HG03039 (cell line): ENCODE measurements at regions not wholly inside any gene's neighbourhood (a gene's known extent, or its start where the extent isn't known, plus 50 kb on each side); places are given as distances from the start of the nearest gene placed in this dataset.

Experiments
- ATAC-seq: cut with Tn5 transposase; IDR thresholded peaks from one replicate; pipeline ENCODE4 v1.9.1; 2021; ENCODE audit warnings: mild to moderate bottlenecking, moderate library complexity; ENCODE audit not compliant: unreplicated experiment

DNA sequence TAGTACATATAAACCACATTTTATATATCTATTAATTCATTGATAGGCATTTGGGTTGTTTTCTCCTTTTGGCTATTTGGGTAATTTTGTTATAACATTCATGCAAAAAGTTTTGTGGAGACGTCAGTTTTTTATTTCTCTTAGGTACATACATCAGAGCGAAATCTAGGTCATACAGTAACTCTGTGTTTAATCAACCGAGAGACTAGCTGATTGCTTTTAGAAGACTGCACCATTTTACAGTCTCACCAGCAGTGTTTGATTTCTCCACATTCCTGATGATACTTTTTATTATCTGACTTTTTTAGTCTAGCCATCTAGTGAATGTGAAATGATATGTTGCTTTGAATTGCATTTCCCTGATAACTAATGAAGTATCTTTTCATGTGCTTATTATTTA lies 1019.3 kb downstream of the NSUN3 start:
- no peak for ATAC-seq

DNA sequence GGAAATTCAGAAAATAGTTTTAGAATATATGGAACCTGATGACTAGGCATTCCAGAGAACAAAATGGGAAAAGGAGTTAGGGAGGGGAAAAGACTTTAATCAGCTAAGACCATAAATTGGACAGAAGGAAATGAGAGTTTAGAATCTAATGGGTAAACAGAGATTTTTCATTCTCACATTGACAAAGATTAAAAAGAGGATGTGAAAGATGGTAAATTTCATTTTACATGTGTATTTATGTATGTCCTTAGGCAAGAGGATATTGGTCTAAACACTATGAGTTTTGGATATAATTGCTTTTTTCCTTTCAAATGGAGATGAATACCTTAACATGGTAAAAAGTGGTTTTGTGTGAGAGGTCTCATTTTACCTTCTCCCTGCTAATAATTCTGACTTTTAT lies 1021.9 kb downstream of the NSUN3 start:
- ATAC-seq, result no peak

DNA sequence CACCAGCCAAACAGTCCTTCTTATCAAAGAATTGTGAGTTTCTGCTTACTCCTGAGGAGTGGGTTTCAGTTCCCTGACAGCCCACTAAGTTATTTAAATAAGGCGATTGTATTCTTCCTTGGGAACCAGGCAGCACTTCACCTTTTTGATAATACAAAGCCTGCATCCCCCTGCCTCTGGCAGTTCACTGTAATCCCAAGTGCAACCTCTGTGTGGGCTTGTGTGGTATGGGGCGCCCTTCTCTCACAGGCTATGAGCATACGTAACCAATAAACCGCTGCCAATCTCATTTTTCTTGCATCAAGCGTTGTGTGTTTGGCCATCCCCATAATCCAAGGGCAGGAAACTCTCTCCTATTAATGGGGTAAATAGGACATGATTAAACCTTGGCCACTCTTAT lies 1025.6 kb downstream of the NSUN3 start:
- no peak for ATAC-seq

DNA sequence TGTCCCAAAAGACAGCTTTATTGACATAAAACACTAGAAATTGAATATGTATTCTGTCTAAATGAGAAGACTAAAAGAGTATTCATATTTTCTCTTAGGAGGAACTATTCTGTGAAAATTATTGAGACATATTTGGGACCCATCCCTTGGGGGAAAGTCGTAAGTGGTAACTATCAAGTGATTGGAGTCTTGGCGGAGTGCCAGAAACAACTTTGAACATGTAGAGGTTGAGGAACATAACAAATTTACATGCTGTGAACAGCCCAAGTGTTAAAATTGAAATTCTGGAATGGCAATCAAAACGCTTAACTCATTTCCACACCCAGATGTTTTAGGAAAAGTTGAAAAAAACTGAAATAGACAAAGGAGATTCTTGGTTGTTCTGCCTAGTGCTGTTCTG lies 1034.6 kb downstream of the NSUN3 start:
- no peak for ATAC-seq

DNA sequence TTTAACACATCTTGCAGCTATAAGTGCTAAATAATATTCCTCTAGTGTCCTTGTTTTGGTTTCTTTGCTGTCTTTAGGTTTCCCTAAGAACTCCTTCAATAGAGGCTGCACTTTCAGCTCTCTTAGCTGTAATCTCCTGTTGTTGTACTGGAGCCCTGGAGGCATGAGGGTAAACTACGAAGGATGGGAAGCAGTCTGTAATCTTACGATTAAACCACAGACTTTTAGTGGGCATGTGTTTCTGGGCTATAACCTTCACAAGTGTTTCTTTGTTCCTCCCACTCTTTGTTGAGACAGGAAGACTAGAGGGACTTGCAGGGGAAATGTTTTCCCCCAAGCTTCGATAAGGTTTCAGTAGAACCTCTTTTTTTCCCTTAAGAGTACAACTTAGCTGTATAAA lies 1058.1 kb downstream of the NSUN3 start:
- no peak for ATAC-seq

DNA sequence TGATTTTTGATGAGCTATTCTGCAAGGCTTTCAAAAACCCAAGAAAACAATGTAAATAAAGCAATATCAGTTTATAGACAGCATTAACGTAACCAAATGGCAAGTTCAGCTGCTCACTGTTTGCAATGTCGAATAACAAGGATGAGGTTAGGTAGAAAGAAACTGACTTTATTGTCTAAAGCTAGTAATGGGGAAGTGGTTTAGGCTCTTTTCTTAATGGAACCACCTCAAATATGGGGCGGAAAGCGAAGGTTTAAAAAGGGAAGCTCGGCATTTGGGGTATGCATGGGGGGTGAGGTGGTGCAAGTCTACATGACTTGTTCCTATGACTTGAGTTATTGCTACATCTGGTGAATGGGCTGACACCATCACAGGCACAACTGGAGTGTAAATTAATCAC lies 1060.2 kb downstream of the NSUN3 start:
- no peak for ATAC-seq

DNA sequence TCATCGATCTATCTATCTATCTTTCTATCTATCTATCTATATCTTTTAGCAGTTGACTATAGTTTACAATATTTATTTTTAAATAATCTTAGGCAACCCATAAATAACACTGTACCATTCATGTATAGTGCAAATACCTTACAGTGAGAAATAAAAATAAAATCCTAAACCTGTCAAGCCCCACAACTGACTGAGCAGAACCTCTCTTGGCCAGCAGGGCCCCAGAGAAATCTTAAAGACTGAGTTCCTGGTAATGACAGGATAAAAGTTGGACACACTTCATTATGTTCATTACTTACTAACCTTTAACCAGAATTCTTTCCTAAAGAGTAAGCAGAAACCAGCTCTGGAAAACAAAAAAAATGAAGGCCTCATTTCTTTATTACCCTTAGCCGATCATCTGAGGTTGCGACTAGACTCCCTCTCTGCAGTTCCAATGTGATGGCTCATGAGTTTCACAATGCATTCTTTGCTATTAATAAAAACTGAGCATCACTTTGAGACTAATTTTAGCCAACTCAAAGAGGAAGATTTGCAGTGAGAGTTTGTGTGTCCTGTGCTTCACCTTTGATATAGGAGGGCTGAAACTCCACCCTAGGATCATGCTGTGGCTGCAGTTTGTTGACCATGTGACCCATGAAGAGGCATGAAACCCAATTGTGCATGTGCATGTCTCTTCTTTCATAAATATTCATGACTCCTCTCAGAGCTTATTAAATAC lies 1072.0 kb downstream of the NSUN3 start:
- no peak for ATAC-seq

DNA sequence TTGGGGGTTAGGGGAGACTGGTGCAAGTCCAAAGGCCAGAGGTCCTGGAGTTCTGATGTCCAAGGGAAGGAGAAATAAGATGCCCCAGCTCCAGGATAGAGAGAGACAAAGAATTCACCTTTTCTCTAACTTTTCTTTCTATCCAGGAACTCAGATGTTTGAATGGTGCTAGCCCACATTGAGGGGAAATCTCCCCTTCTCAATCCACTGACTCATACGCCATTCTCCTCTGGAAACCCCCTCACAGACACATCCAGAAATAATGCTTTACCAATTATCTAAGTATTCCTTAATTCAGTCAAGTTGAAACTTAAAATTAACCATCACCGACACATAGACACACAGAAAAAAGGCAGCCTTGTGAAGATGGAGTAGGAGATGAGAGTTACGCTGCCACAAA lies 1085.2 kb downstream of the NSUN3 start:
- ATAC-seq, result no peak

DNA sequence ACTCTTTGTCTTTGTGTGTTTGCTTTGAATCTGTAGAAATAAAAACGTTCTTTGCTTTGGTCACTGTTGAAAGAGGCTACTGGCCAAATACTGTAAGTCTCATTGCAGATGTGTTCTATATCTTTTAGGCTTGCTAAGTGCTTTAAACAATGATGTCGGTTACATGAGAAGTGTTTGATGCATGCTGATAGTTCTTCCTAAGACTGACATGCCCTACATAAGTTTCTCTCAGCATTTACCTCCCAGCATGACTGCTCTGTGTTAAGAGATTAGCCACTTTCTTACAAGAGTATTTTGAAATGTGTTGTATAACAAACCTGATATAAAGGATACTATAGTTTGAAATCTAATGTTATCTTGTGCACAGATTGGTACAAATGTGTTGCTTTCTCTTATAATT lies 1088.7 kb downstream of the NSUN3 start:
- ATAC-seq, result no peak

DNA sequence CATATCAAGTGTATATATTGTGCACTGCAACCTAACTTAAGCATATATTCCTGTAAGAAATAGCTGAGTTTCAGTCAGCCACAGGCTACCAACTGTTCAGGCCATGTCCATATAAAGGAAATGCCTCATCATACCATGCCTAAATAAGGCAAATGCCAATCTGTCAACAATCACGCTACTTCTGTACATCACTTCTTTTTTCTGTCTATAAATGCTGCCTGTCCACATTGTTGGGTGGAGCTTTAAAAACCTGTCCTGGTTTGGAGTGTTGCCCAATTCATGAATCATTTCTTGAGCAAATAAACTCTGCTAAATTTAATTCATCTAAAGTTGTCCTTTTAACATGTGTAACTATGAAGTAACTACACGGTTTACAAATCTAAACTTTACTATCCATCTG lies 1091.9 kb downstream of the NSUN3 start:
- no peak for ATAC-seq

DNA sequence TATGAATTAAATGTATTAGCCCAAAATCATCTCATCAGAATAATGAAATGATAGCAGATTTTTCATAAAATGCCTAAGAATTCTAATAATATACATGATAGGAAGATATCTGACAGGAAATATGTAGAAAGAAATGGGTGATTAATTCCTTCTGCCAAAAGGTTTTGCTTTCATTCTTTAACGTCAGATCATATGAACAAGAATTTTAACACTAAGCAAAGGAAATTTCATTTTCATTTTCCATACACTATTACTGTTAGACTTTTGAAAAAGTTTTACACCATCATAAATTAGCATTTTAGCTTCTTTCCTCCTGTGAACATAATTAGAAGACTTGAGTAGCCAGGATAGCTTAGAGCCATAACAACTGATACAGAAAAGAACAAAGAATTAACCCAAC lies 1099.9 kb downstream of the NSUN3 start:
- ATAC-seq, result no peak

DNA sequence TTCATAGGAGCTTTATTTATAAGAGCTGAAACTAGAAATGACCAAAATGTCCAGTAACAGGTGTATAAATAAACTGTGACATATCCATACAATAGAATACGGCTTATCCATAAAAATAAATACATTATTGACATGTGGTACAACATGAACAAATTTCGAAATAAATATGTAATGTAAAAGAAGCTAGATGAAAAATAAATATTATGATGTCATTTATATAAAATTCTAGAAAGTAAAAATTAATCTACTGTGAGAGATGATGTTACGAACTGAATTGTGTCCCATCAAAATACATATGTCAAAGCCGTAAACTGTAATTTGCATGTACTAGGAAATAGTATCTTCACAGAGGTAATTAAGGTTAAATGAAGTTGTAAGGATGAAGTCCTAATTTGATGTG lies 1104.9 kb downstream of the NSUN3 start:
- ATAC-seq, result no peak

DNA sequence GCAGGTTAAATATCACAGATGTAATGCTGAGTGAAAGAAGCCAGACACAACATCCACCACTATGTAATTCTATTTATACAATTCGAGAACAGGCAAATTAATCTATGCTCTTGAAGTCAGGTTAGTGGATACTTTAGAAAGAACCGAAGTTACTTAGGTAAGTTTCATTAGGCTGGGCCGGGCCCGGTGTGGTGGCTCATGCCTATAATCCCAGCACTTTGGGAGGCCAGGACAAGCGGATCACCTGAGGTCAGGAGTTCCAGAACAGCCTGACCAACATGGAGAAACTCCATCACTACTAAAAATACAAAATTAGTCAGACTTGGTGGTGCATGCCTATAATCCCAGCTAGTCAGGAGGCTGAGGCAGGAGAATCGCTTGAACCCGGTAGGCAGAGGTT lies 1105.7 kb downstream of the NSUN3 start:
- no peak for ATAC-seq

DNA sequence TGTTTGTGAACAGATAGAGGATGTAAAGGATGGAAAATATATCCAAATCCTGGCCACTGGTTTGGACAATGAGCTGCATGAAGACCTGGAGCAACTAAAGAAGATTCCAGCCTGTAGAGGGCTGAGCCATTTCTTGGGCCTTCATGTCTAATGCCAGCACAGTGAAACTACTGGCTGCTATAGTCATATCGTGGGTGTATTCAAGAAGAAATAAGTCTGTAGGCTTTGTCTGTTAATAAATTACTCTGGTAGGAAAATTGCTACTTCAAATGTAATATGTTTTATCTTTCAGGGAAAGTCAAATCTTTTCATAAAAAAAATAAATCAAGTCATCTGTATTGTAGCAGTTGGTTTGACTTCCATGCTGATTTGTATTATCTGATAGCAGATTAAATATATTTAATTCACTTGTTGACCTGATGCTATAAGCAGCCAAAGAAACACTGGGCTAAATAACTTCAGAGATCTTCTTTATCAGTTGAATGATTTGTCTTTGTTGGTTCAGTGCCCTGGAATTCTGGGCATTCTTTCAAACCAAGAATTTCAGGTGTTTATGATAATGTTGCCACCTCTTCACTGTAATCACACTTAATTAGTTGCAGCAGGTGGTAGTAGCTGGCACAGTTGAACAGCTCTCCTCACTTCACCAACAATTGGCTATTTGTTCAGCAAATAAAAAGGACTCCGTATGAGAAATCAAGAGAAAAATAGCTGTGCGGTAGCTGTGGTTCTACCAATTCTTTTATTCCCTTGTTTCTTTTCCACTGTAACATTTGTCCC lies 1109.5 kb downstream of the NSUN3 start:
- no peak for ATAC-seq

DNA sequence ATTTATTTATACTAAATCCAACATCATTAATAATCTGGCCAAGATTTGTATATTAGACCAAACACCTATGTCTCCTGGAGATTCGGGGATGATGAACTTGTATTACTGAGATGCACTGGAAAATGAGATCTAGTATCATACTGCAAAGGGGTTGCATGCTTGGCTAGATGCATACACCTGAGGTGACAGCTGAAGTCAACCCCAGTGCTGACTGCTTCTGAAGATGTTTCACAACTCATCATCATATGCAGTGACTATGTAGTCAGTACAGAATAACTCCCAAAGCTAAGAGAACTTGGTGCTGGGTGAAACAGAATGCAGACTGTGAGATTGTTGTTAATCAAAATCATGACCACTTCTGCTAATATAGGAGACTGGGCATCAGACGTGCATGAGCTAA lies 1114.2 kb downstream of the NSUN3 start:
- no peak for ATAC-seq

DNA sequence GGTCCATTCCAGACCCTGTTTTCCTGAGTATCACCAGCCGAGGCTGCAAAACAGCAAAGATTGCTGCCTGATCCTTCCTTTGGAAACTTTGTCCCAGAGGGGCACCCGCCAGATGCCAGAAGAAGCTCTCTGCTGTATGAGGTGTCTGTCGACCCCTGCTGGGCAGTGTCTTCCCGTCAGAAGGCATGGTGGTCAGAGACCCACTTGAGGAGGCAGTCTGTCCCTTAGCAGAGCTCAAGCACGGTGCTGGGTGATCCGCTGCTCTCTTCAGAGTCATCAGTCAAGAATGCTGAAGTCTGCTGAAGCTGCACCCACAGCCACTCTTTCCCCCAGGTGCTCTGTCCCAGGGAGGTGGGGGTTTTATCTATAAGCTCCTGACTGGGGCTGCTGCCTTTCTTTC lies 1121.2 kb downstream of the NSUN3 start:
- ATAC-seq, result no peak

DNA sequence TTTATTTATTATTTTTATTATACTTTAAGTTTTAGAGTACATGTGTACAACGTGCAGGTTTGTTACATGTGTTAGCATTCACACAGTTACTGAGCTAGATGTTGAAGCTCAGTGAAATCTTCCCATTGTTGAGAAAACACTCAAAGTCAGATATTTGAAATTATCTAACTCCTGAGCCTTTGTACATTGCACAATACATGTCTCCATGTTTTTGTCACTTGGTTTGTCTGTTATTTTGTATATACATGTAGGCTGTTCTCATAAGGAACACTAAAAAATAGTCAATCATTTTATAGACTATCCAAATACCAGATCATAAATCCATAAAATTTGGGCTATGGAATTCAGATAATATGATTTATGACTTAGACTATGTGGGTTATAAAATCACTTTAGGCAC lies 1126.5 kb downstream of the NSUN3 start:
- ATAC-seq, result no peak

DNA sequence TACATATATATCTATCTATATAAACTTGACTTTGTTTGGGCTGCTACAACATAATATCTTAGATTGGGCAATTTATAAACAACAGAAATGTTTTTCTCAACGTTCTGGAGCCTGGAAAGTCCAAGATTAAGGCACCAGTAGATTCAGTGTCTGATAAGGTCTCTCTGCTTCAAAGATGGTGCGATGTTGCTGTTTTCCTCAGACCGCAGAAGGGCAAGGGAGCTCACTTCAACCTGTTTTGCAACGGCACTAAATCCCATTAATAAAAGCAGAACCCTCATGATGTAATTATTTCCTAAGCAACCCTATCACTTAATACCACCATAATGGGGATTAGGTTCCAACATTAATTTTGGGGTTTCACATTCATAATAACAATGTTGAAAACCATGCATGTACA lies 1134.8 kb downstream of the NSUN3 start:
- no peak for ATAC-seq

DNA sequence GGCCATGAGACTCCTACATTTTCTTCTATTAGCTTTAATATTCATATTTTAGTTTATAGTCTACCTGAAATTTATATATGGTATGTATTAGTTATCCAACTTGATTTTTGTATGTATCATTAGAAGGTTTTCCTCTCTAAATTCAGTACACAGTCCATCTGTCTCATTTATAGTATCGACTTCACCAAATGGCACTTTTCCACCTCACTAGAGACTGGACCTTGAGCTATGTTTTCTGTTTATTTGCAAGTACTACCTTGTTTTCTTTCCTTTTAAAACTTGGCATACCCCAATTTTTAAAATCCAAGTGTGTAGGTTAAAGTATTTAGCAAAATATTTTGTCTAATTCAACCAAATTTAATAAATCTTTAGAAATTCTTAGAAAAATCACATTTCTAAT lies 1137.5 kb downstream of the NSUN3 start:
- ATAC-seq, result no peak

DNA sequence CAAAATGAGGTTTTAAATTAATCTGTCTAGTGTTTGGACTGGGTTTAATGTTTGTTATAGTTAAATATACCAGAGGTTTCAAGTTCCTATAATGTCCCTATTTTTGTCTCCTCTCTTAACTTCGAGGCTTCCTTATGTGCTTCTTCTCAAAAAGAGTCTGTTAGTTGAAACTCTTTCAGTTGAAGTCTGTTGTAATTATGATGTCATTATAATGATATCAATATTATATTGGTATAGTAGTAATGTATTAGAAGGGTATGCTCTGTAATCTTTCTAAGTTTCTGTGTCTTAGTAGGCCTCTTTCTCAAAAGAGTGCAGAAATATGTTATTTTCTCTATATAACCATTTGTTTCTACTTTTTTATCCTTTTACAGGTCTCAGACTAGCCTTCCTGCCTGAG lies 1148.0 kb downstream of the NSUN3 start:
- ATAC-seq, result no peak

DNA sequence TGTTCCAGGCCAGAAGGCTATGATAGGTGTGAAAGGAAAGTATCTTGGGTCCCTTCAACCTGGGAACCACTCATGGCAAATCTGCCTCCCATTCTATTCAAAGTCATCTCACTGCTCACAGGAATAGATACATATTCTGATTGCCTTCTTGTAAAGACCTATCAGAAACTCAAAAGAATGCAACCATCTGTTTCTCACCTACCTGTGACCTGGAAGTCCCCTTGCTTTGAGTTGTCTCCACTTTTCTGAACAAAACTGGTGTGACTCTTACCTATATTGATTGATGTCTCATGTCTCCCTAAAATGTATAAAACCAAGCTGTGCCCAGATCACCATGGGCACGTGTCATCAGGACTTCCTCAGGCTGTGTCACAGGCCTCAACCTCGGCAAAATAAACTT lies 1149.3 kb downstream of the NSUN3 start:
- ATAC-seq, result no peak

DNA sequence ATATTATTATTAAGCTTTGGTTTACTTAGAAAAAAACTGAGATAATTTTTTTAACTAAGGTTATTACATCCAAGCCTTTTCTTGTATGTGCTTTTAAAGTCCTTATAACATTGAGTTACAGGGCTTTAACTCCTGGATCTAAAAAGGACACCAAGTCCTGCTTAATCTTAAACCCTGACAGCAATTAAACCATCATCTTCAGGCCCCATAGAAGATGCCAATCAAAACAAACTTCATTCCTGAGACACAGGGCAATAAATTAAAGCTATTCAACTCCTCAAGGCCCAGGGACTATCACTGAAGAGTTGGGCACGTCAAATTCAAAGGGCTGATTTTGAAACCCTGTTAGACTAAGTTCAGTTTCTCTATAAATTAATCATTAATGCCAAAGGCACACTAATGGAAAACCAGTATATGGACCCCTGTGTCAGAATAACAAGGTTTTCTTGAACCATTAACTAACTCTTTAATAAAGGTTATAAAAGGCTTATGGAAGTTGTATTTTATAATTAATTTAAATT lies 1152.6 kb downstream of the NSUN3 start:
- ATAC-seq, result no peak
